GM11168 (cell line): ENCODE measurements at regions not wholly inside any gene's neighbourhood (a gene's known extent, or its start where the extent isn't known, plus 50 kb on each side); places are given as distances from the start of the nearest gene placed in this dataset.
"Not testable (repeated sequence)": the region's sequence is repeated elsewhere in the genome, so short reads cannot be mapped to it uniquely, and the experiment has no call there.

Experiments used
- in situ Hi-C: fragments of 300-500 bp; cut with MboI; formaldehyde crosslinking; loops from one replicate; pipeline ENCODE4 v1.12.0; 2022; ENCODE audit warnings: low sequenced_read_pairs; ENCODE audit not compliant: unreplicated experiment

DNA sequence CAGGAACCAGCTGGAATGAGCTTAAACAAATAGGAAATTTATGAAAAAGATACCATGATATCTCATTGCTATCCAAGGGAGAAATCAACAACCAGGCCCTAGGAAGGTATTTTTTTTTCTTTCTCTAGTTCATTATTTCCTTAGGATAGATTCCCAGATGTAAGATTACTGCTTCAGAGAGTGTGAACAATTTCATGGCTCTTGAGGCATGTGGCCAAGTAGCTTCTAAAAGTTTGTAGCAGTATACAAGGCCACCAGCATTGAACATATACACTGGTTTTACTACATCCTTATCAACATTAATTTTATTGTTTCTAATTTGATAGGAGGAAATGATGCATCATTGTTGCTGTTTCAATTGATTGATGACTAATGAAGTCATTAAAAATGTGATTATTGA is 201.2 kb downstream of the SREK1 start:
- in situ Hi-C loops: no loop called here

DNA sequence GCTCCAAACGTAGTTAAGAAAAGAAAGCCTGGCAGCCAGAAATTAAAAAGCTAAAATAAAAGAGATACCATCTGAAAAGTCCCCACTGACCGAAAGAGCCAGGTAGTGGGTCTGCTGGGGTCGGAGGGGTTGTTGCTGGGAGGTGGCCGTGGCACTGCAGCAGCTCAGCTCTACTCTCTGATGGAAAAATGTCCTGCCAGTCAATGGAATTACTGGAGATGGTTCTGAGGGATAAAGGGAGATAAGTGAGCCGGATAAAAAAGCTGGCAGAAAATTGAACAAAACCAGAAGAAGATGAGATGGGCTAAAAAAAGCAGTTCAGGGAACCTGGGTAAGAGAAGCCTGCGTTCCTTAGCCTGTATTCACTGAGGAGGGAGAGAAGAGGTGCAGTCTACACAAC is 202.8 kb downstream of the SREK1 start:
- in situ Hi-C loops: no loop called here

DNA sequence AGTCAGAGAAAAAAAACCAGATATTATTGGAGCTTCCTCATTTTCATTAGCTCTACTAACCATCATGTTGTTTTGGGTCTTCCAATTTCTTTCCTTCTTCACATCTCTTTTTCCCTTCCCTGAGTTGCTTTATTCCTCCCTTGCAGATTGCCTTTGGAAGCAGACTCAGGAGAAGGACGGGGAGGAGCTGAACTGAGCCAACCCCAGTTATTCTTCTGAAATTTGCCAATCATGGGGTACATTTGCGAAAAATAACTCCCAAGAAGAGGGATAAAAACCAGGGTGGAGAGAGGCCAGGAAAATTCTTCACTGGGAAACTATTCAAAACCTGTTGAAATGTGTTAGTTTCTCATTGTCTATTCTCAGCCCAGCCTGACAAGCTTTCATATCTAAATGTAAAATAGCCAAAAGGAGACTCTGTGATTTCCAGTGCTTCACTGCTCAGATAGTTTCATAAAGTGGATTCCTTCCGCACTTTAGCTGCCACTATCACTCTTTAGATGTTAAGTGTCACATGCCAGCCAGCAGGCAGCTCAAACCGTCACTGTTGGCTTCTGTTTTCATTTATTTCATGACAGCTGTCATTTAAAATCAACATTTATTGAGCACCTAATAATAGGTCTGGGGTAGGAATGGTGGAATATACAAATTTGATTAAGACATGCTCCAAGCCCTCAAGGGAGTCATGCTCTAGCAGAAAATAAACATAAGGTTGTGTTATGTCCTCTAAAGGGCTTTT is 204.5 kb downstream of the SREK1 start:
- in situ Hi-C loops: no loop called here

DNA sequence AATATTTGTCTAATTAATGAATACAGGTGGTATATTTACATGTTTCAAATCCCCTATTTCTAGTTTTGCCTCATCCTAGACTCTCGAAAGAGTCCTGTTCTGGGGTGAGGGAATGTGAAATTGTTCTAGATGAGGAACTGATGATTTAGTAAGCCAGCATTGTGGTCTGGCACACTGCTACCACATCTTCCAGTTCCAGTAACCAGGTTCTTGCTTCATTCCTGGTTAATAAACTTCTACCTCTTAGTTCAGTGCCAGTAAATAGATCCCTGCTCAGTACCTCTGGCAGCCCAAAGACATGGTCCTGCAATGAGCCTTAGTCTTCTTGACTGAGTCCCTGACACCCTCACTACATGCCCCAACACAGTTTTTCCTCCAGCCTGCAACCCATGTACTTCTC is 207.7 kb downstream of the SREK1 start:
- in situ Hi-C loops: no loop called here

DNA sequence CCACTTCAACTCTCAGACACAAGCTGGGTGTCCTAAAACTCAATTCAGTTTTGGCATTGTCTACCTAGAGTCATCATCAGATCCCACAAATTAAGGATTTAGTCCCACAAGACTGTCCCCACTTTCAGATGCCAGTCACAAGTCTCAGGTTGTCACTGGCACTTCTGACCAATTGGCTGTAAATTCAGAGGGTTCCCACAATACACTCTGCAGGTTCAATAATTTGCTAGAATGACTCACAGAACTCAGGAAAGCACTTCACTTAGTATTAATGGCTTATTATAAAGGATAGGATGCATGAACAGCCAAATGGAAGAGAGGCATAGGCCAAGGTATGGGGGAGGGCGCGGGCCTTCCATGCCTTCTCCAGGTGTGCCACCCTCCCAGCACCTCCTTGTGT is 209.1 kb downstream of the SREK1 start:
- in situ Hi-C loops: no loop called here

DNA sequence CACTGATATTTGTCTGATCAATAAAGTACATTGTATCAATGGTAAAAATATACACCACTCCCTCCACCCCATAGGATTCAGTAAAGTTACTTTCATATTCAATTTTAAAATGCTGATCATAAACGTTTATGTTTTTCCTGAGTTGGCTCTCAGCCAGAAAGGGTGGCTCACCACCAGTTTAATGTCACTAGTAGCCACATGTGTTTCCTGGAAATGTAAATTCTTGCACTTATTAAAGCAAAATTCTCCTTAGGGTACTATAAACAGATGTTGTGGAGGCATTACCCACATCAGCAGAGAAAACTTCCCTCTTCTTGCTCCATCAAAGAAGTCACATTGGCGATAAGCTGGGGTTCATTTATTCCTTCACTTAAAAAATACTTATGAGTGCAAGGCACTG is 210.3 kb downstream of the SREK1 start:
- in situ Hi-C loops: no loop called here

DNA sequence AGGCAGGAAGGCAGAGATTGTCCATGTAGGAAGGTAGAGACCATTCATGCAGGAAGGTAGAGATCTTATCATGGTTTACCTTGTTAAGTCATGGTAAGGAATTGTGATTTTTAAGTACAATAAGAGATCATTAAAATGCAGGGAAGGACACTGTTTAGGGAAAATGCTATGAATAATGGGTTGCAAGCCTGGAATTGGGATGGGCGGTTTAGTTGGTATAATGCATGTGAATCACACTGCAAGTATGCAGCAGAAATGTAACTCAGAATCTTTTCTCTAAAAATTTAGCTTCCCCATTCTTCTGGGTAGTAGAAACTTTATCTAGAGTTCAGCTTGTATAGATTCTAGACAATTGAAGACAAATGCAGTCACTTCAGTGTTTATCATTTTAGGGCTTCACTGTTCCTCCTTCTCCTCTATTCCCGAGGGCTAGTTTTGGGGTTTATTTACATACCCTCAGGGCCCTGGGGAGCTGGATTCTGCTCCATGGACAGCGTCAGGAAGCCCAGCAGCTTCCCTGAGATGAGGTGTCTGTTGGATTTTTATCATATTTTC is 212.0 kb downstream of the SREK1 start:
- in situ Hi-C loops: no loop called here

DNA sequence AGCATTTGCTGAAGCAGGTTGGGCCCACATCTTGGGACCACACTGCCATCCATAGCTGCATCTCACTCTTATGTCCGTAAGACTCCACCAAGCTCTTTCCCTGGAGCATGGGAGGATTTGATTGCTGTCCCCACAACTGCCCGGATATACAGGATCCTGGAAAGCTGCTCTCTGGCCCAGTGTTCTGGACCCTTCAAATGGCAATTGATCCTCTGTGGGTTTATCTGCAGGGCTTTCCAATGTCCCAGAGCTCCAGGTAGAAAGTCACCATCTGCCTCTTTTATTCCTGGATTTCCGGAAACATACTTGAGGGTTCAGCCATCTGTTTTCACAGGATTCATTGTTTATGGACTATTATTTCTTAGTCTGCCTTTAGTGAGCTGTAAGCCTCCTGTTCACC is 214.6 kb downstream of the SREK1 start:
- in situ Hi-C loops: no loop called here

DNA sequence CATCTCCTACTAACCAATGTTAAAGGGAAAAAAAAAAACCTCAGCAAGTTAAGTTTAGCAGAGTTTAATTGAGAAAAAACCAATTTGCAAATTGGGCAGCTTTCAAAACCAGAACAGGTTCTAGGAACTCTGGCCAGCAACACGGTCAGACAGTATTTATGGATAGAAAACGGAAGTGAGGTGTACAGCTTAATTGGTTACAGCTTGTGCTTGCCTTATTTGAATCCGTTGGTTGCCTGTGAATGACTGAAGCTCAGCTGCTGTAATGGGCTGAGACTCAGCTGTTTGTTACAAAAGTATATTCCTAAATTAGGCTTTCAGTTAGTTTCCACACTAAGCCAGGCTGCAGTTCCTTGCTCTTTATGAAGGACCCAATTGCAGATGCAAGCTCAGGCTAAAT is 217.0 kb downstream of the SREK1 start:
- in situ Hi-C loops: no loop called here

DNA sequence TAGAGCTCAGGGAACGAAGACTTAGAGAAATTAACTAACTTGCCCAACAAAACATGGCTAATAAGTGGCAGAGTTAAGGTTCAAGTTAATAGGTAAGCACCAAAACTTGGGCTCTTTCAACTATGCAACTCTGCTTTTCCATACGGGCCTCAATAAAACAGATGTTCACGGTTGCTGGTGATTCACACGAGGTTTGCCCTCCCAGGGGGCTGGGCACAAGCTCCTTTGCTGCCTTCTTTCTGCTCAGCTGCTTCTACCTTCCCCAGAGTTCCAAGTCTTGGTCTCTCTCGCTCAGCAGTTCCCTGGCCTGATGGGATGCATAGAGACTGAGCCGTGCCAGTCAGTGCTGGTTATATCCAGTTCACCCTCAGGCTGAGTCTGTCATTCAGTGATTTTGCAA is 217.9 kb downstream of the SREK1 start:
- in situ Hi-C loops: no loop called here

DNA sequence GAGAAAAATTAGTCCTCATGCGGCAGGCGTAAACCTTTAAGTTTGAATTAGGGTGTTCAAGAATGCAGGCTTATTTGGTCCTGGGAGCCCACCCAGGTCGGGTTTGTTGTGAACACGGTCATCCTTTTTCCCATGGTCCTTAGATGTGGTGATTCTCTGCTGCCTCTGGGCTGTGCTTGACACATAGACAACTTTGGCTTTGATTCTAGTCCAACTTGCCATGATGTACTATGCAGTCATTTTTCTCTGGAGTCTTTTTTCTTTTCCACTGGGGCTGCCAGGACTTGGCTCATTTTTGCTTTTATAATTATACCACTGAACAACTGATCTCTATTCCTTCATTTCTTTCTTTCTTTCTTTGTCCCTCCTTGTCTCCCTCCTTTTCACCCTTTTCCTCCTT is 218.6 kb downstream of the SREK1 start:
- in situ Hi-C loops: no loop called here

DNA sequence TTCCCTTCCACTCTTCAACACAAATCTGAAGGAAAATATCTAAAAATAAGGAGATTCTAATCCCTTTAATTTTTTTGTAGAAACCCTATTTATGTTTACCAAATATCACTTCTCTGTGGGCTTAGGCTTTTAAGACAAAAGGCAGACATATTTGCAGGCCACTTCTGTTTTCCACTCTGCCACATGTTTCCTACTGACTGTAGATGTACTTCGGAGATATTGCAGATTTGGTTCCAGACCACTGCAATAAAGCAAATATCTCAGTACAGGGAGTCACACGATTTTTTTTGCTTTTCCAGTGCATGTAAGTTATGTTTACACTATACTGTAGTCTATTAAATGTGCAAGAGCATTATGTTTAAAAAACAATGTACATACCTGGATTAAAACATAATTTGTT is 219.0 kb downstream of the SREK1 start:
- in situ Hi-C loops: no loop called here

DNA sequence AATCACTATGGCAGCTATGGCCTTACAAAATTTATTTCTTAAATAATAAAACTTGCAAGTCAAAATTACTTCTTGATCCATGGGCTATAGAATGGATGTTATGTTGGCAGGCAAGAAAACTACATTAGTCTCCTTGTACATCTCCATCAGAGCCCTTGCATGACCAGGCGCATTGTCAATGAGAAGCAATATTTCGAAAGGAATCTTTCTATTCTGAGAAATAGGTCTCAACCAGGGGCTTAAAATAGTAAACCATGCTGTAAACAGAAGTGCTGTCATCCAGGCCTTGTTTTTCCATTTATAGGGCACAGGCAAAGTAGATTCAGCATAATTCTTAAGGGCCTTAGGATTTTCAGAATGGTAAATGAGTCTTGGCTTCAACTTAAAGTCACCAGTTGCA is 220.1 kb downstream of the SREK1 start:
- in situ Hi-C loops: no loop called here

DNA sequence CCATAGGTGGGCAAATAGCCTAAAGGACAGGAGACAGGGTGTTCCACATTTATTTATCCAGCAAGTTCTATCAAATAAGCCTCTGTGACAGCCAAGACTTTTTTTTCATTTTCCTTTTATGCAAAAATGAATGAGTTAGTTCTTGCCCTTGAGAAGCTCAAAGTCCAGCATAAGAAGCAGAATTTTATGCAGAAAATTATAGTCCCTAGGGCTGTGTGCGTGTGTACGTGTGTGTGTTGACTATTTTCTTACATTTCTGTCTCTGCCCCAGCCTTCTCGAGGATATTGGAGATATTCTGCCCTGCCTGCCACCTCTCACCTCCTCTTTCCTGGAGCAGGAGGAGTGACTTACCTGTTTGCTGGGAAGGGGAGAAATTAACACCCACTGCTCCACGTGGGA is 221.9 kb downstream of the SREK1 start:
- in situ Hi-C loops: no loop called here

DNA sequence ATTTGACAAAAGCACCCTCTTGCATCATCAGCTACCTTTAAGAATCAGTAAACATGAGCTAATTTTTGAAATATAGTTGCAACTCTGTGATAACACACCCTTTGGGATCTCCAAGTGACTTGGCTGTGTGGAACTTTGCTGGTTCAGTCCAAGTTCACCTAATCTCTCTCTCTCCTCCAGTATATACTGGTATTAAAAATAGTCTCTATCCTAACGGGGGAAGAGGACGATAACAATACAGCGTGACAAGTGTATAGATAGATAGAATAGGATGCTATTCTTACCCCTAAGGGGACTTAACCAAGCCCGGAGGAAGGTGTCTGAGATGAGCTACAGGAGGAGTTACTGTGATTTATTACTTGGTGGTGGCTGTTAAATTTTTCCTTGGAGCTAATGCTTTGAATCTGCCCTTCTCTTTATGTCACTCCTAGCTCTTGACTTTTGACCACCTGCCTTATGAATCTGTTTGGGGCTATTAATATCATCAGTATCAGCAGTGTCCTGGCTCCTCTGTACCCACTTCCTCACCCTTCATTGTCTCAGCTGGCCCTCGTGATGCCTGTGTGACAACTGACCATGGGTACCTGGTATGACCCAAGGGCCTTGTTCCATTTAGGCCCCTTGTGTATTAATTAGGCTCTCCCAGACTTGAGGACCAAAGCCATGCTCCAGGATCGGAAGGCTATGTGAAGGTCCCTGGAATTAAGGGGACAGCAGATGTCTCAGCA is 223.9 kb downstream of the SREK1 start:
- in situ Hi-C loops: no loop called here

DNA sequence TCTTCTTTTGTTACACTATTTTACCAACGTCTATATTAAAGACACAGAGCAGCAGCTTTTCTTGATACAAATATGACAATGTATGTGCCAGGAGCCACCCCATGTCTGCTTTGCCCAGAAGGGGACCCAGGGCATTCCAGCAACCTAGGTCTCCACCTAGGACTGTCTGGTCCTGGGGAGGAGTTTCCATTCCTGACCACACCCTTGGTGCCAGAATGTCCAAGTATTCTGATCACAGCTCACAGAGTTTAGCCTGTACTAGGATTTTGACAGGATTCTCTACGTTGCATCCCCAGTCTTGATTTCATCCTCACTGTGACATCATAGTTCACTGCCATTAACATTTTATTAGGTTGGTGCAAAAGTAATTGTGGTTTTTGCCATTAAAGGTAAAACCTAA is 224.7 kb downstream of the SREK1 start:
- in situ Hi-C loops: no loop called here

DNA sequence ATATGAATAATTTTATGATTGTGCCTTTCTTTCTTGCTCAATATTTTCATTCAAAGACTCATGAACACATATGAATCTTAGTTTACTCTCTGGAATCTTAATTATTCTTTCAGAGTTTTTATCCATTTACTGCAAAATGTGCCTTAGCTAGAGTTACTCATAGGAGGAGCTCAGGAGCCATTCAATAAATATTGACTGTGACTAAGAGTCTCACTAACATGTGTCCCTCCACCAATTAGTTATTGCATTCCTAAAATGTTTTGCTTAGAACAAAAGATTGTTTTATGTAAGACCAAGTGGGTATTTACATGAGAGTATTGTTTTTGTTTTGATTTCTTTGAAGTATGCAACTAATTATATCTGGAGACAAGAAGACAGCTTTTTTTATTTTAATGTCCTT is 218.4 kb upstream of the MAST4 start:
- in situ Hi-C loops: no loop called here

DNA sequence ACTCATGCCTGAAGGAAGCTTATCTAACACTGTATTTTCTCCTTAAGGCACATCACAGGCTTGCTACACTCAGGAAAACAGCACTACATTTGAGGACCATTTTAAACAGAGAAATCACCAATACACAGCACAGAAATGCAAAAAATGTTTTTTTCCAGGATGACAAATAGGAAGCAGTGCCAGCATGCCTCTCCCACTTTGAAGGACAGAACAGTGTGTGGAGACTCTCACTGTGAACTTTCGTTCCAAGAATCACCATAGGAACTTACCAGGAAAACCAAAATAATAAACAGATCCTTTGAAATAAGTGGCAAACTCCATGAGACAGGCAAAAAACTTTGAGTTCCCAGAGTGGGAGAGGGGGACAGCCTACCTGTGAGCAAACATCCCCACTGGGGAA is 217.8 kb upstream of the MAST4 start:
- in situ Hi-C loops: no loop called here

DNA sequence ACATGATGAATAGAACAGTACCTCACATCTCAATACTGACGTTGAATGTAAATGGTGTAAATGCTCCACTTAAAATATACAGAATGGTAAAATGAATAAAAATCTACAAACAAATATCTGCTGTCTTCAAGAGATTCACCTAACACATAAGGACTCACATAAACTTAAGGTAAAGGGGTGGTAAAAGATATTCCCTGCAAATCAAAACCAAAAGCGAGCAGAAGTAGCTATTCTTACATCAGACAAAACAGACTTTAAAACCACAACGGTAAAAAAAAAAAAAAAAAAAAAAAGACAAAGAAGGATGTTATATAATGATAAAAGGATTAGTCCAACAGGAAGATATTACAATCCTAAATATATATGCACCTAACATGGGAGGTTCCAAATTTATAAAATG is 214.0 kb upstream of the MAST4 start:
- in situ Hi-C loops: no loop called here

DNA sequence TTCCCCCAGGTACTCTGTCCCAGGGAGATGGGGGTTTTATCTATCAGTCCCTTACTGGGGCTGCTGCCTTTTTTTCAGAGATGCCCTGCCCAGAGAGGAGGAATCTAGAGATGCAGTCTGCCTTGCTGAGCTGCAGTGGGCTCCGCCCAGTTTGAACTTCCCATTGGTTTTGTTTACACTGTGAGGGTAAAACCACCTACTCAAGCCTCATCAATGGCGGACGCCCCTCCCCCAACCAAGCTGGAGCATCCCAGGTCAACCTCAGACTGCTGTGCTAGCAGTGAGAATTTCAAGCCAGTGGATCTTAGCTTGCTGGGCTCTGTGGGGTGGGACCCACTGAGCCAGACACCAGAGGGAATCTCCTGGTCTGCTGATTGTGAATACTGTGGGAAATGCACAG is 191.0 kb upstream of the MAST4 start:
- in situ Hi-C loops: not testable (repeated sequence)

DNA sequence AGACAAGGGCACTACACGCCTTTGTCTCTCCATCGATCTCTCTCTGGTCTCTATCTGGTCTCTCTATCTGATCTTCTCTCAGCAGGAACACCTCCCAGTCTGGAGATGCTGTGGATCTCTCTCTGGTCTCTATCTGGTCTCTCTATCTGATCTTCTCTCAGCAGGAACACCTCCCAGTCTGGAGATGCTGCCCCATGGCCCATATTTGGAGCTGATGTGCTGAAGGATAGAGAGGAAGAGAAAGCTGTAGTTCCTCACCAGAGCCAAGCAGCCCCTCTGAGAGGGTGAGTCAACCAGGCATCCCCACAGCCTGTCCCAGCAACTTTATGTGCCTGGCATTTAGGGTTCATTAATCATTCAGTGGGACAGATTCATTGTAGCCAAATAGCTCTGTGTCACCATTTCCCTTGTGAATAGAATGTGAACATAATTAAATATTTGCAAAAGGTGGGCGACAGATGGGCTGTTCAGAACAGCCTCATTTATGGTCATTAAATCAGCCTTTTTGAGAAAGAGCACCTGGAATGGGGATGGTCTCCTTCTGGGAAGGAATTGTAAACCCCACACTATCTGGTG is 189.3 kb upstream of the MAST4 start:
- in situ Hi-C loops: no loop called here
